Bone marrow (tissue), 2 donors: ENCODE measurements at regions not wholly inside any gene's neighbourhood (a gene's known extent, or its start where the extent isn't known, plus 50 kb on each side); places are given as distances from the start of the nearest gene placed in this dataset.
"Not testable (repeated sequence)": the region's sequence is repeated elsewhere in the genome, so short reads cannot be mapped to it uniquely, and the experiment has no call there.

ENCODE experiments used
- DNase-seq, 2 donors: peaks; one replicate each; lab custom pipeline; 2025; lab: John Stamatoyannopoulos, UW

- DNase-seq, result no peak
These were observed 487.0 kb downstream of the CD109 start for GRCh38 chr6:74182992-74183391.

GRCh38 chr6:74181471-74181870, 485.5 kb downstream of the CD109 start:
- no peak for DNase-seq

DNA sequence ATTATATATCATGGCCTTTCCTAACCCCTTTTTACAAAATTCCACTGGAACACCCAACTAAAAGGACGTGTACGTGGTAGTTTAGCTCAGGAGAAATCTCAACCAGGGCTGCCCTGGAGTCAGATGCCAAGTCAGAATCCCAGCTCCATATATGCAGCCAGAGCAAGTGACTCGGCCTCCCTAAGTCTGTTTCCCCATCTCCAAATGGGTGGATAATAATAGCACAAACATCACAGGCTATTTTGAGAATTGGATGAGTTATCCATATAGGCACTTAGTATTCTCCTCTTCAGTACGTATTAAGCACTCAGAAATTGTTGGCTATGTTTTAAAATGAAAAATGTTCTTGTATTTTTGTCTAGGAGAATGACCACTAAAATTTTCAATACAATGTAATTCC, 481.5 kb downstream of the CD109 start:
- no peak for DNase-seq

DNA sequence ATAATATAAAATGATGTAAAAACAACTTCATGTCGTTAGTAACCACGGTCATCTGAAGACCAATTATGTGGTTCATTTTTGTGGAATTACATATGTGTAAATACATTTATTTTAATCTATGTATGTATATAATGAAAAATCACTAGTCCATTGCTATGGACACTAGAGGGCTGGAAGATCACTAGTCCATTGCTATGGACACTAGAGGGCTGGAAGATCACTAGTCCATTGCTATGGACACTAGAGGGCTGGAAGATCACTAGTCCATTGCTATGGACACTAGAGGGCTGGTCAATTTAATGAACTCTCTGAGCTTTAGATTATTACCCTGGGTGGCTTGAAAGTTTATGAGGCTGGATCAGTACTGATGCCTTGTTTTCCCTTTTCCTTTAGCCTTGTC, 474.5 kb downstream of the CD109 start:
- not testable (repeated sequence) for DNase-seq

DNA sequence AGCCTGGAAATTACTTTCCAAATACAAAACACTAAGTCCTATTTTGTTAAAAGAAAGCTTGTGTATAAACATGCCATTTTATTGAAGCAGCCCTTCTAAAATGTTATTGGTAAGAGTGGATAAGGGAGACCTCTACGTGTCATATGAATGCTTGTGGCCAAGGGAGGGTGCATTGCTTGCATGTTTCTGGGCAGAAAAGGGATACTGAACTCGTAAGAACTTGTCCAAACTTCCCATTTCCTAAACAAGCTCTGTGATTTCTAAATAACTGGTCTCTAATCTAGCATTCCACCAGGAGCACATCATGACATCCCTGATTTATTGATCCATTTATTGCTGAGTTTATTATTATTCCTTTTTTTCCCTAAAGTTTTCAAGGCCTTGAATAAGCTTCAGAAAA, 474.1 kb downstream of the CD109 start:
- DNase-seq, result no peak

DNA sequence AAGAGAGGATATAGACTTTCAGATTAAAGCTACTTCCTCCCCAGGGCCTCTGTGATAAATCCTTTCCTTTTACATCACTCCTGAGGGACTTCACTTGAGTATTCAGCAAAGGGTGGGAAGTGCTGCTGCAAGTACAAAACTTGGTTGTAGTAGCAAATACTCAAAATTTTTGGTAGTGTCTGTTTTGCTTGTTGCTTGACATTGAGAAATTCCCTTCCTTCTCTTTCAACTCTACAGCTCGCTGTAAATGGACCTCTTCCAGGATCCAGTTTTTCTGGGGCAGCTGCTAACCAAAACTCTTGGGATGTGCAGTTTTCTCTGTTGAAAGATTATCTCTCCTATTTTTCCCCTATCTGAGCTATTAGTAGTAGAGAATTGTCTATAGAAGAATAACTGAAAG, 472.0 kb downstream of the CD109 start:
- no peak for DNase-seq

GRCh38 chr6:74167511-74167910, 471.5 kb downstream of the CD109 start:
- no peak for DNase-seq

GRCh38 chr6:74166849-74167248, 470.8 kb downstream of the CD109 start:
- no peak for DNase-seq

DNA sequence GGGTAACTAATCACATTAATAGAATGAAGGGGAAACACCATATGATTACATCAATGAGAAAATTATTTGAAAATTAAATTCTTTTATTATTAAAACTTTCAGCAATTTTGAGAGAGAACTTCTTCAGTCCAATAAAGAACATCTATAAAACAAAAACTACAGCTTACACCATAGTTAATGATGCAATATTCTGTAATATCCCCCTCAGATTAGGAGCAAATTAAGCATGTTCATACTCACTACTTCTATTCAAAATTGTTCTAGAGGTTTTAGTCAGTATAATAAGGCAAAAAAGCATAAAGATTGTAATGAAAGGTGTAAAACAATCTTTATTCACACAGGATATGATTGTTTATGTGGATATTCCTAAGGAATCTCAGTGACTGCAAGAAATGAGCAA, 465.4 kb downstream of the CD109 start:
- no peak for DNase-seq

GRCh38 chr6:74152096-74152675, 456.2 kb downstream of the CD109 start:
- no peak for DNase-seq

DNA sequence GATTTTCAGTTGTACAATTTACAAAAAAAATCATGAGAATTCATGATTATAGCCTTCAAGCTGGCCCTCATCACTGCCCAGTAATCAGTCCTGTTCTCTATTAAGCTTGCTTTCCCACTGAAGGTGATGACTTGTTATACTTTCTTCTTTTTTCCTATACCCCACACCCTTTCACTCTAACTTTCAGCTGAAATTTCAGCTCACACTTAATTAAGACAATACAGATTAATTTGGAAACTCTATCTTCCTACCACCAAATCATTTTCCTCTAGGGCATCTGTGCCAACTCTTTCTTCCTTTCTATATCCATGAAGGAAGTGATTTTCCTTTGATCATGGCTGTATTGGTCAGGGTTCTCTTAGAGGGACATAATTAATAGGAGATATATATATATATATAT, 449.9 kb downstream of the CD109 start:
- no peak for DNase-seq

DNA sequence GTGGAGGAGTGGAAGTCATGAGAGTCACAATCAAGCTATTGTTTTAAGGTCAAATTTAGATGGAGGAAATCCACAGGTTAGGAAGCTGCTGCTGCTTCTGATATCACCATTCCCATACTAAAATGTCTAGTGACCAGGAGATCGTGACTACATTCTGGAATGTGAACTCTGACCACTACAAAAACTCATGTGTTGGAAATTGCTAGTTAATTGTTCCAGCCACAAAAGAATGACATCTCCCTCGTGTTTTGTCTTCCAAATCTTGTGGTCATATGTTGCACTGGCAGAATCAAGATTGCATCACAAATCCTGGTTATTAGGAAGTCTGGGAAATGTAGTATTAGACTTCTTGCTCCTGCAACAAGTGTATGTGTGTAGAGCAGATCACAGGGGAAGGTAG, 441.9 kb downstream of the CD109 start:
- no peak for DNase-seq

GRCh38 chr6:74134327-74134726, 438.3 kb downstream of the CD109 start:
- no peak for DNase-seq

GRCh38 chr6:74133073-74133472, 437.1 kb downstream of the CD109 start:
- no peak for DNase-seq

DNA sequence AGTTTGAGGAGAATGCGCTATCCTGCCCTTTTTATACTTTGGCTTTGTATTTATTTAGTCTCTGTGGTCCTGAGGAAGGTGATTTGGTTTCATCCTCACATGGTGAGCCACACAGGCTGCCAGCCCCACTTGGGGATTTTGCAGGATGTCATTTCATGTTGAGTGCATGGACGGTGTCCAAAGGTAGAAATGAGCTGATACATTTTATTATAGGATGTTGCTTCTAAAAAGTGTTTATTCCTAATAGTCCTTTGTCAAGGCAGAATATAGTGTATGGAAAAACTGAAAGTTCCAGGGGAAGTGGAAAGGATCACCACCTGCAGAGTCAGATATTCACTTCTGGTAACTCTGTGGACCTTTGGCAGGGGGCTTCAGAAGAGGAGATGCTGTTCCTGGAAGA, 434.6 kb downstream of the CD109 start:
- DNase-seq, result no peak

GRCh38 chr6:74128536-74128935, 432.5 kb downstream of the CD109 start:
- DNase-seq, result no peak

DNA sequence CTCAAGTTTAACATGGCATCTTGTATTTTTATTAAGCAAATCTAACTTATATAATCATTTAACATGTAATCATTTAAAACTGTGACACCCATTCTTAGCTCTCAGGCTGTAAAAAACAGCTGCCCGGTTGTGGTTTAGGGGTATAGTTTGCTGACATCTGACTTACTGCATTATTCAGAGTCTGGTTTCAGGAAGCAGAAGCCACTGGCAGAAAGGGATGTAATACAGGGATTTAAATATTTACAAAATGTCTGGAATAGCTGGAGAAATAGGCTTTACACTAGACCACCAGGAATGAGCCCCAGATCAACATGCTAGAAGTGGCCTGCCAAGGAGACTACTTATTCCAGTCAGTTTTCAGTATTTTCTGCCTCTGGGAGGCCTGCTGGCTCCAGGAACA, 421.1 kb downstream of the CD109 start:
- no peak for DNase-seq

DNA sequence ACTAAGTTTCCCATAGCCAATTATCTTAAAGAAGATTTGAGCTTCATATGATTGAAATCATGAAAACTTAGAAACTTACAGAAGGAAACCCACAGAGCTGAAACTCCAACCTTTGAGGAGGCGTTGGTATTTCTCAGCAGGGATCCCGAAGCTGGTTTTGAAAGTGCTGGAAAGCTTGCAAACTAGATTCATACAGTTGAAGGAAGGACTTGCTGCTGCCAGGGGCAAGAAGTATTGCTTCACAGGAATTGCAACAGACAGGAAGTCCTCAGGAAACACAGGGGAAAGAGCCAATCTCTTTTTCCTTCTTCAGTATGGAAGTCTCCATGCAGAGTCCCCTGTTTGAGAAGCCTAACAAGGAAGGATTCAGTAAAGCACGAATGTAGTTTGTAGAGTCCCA, 419.7 kb downstream of the CD109 start:
- no peak for DNase-seq

DNA sequence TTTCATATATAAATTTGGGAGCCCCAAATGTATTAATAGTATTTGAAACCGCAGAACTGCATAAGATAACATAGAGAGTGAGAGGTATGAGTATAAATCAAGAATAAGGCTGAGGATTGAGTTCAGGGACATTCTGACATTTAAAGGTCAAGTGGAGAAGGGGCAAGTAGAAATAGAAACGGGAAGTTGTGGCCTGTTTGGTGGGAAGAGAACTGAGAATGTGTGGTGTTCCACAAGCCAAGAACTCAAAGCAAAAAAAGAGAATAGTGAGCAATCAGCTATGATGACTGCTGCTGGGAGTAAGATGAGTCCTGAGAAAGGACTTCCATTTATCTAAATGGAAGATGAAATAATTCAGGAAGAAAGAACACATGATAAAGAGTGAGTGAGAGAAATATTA, 418.4 kb downstream of the CD109 start:
- no peak for DNase-seq

DNA sequence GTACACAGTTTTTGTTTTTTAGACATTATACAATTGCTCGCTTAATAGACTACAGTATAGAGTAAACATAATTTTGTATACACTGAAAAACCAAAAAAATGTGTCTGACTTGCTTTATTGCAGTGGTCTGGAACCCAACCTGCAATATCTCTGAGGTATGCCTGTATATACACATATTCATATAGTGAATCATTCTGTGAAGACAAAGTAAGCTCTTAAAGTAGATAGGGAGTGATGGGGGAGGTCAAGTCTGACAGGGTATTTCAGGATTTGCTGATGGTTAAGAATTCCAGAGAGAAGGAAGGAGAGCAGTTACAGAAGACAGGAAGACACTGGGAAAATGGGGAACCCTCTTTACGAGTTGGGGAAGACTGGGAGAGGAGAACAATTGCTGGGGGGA, 417.9 kb downstream of the CD109 start:
- no peak for DNase-seq

DNA sequence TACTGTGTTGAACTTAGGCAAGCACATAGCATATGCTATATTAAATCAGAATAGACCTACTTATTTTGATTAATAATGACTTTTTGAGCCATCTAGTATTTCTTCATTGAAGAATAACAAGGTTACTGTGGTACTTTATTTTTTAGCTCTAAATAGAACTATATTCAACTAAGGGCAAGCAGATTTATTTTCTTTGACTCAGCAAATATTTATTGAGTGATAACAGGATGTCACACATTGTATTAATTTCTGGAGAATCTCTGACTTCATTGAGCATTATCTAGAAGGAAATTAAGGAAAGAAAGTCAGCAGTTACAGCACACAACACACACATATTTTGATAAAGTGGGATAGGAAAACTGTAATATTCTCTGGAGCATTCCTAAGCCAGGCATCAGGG, 407.4 kb downstream of the CD109 start:
- DNase-seq, result no peak

GRCh38 chr6:74100719-74101287, 404.8 kb downstream of the CD109 start:
- no peak for DNase-seq

DNA sequence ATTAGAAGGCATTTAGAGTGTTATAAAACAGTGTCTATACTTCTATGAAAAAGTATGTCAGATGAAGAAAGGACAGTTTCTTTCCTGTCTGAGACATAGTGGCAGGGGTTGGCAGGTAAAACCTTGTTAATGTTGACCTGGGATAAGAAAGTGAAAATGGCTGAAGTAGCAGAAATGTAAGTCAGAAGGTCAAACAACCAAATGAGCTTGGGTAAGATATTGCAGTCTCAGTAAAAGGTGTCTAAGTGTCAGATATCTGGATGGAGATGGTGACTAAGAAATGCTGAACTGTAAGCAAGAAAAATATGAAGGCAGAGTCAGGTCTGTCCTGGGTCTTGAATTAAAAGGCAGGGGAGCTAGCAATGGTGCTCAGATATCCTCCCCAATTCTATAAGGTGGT, 400.3 kb downstream of the CD109 start:
- DNase-seq, result no peak

- DNase-seq, result no peak
These were observed 397.4 kb downstream of the CD109 start for GRCh38 chr6:74093361-74093760.

- DNase-seq, result no peak
These were observed 395.8 kb downstream of the CD109 start for GRCh38 chr6:74091794-74092157.
